ENCODE measurements at regions not wholly inside any gene's neighbourhood (a gene's known extent, or its start where the extent isn't known, plus 50 kb on each side); places are given as distances from the start of the nearest gene placed in this dataset.

GRCh38 chr14:29085546-29085945 lies 319.0 kb downstream of the FOXG1 start:
- Histone ChIP-seq H3K4me1 (ENCODE audit: control insufficient read depth in 2 of 3, insufficient read depth in 2 of 3, low read depth in 1 of 3, low read length in 3 of 3) (no peaks in the 10 kb centered on the region), H3K27me3 (ENCODE audit: control insufficient read depth, insufficient read depth, low read length) (no peaks in the 10 kb centered on the region), H3K36me3 (ENCODE audit: control insufficient read depth in 2 of 3, insufficient read depth in 3 of 3, low read length in 3 of 3) (no peaks in the 10 kb centered on the region), H3K9me3 (ENCODE audit: control insufficient read depth in 2 of 3, insufficient read depth in 1 of 3, low read length in 3 of 3) (no peaks in the 10 kb centered on the region), H3K4me3 (ENCODE audit: low read length in 3 of 3) (no peak overlapping the region), H3K9ac (ENCODE audit: low read length in 3 of 3) (no peak overlapping the region), H3K27ac (ENCODE audit: low read depth in 2 of 2, low read length in 2 of 2) (no peak overlapping the region)
- intact Hi-C loops (cut with DNase I): no loop called here
- TF ChIP-seq CTCF (IDR thresholded peaks at IDR 0.05; ENCODE audit: borderline replicate concordance, extremely low read depth, insufficient read depth): no peak
- FAIRE-seq (no peak), DNase-seq (peak in 1 of 5 donors; percentile 1)

- no peaks in the 10 kb centered on the region for H3K27me3 ChIP-seq (ENCODE audit: control insufficient read depth, insufficient read depth, low read length)
- no peaks in the 10 kb centered on the region for H3K4me1 ChIP-seq (ENCODE audit: control insufficient read depth in 2 of 3, insufficient read depth in 2 of 3, low read depth in 1 of 3, low read length in 3 of 3)
- H3K9ac ChIP-seq (ENCODE audit: low read length in 3 of 3): no peak overlapping the region
- TF ChIP-seq CTCF (IDR thresholded peaks at IDR 0.05; ENCODE audit: borderline replicate concordance, extremely low read depth, insufficient read depth): no peak
- intact Hi-C loops (cut with DNase I): no loop called here
- H3K36me3 ChIP-seq (ENCODE audit: control insufficient read depth in 2 of 3, insufficient read depth in 3 of 3, low read length in 3 of 3): no peaks in the 10 kb centered on the region
- H3K4me3 ChIP-seq (ENCODE audit: low read length in 3 of 3): no peak overlapping the region
- no peaks in the 10 kb centered on the region for H3K9me3 ChIP-seq (ENCODE audit: control insufficient read depth in 2 of 3, insufficient read depth in 1 of 3, low read length in 3 of 3)
- FAIRE-seq (peak; percentile 50), DNase-seq (no peak)
- no peak overlapping the region for H3K27ac ChIP-seq (ENCODE audit: low read depth in 2 of 2, low read length in 2 of 2)
Observed at GRCh38 chr14:29089849-29090248, 323.3 kb downstream of the FOXG1 start.

- intact Hi-C loops (cut with DNase I): no loop called here
- Histone ChIP-seq H3K27ac (ENCODE audit: low read depth in 2 of 2, low read length in 2 of 2) (no peak overlapping the region), H3K4me3 (ENCODE audit: low read length in 3 of 3) (no peak overlapping the region), H3K9ac (ENCODE audit: low read length in 3 of 3) (no peak overlapping the region), H3K4me1 (ENCODE audit: control insufficient read depth in 2 of 3, insufficient read depth in 2 of 3, low read depth in 1 of 3, low read length in 3 of 3) (no peaks in the 10 kb centered on the region), H3K9me3 (ENCODE audit: control insufficient read depth in 2 of 3, insufficient read depth in 1 of 3, low read length in 3 of 3) (no peaks in the 10 kb centered on the region), H3K27me3 (ENCODE audit: control insufficient read depth, insufficient read depth, low read length) (no peaks in the 10 kb centered on the region), H3K36me3 (ENCODE audit: control insufficient read depth in 2 of 3, insufficient read depth in 3 of 3, low read length in 3 of 3) (no peaks in the 10 kb centered on the region)
- DNase-seq: no peak
- no peak for FAIRE-seq
- no peak for TF ChIP-seq CTCF (IDR thresholded peaks at IDR 0.05; ENCODE audit: borderline replicate concordance, extremely low read depth, insufficient read depth)
Observed at GRCh38 chr14:29092121-29092520, 325.5 kb downstream of the FOXG1 start.

GRCh38 chr14:29097476-29097875 lies 330.9 kb downstream of the FOXG1 start:
- no peak for DNase-seq
- intact Hi-C loops (cut with DNase I): no loop called here
- no peak for FAIRE-seq
- no peak for TF ChIP-seq CTCF (IDR thresholded peaks at IDR 0.05; ENCODE audit: borderline replicate concordance, extremely low read depth, insufficient read depth)
- H3K4me3 ChIP-seq (ENCODE audit: low read length in 3 of 3): no peak overlapping the region
- H3K9ac ChIP-seq (ENCODE audit: low read length in 3 of 3): no peak overlapping the region
- H3K9me3 ChIP-seq (ENCODE audit: control insufficient read depth in 2 of 3, insufficient read depth in 1 of 3, low read length in 3 of 3): no peaks in the 10 kb centered on the region
- no peaks in the 10 kb centered on the region for H3K36me3 ChIP-seq (ENCODE audit: control insufficient read depth in 2 of 3, insufficient read depth in 3 of 3, low read length in 3 of 3)
- H3K4me1 ChIP-seq (ENCODE audit: control insufficient read depth in 2 of 3, insufficient read depth in 2 of 3, low read depth in 1 of 3, low read length in 3 of 3): no peaks in the 10 kb centered on the region
- H3K27me3 ChIP-seq (ENCODE audit: control insufficient read depth, insufficient read depth, low read length): no peaks in the 10 kb centered on the region
- H3K27ac ChIP-seq (ENCODE audit: low read depth in 2 of 2, low read length in 2 of 2): no peak overlapping the region
